PC-9 (cell line): ENCODE measurements at regions not wholly inside any gene's neighbourhood (a gene's known extent, or its start where the extent isn't known, plus 50 kb on each side); places are given as distances from the start of the nearest gene placed in this dataset.

Source experiments
- BruUV-seq: library from RNA; stranded (reverse); fragments of 400-500 nt; replicated peaks from 2 replicates; lab custom pipeline; 2021; lab: Mats Ljungman, UMichigan
- CTCF ChIA-PET: fragments of 300-600 bp; sonication (Branson Sonifier 250); formaldehyde crosslinking; loops from one replicate; lab custom pipeline; 2022; ENCODE audit warnings: antibody characterized with exemption; lab: Charles Lee
- POLR2A ChIA-PET: fragments of 300-600 bp; sonication (Branson Sonifier 250); formaldehyde crosslinking; loops from one replicate; lab custom pipeline; 2022; ENCODE audit warnings: antibody characterized with exemption; ENCODE audit not compliant: unreplicated experiment; lab: Charles Lee
- DNase-seq, 2 experiments: peaks; one replicate each; pipeline versions ENCODE4 v3.0.0 to v3.0.0-alpha.2; 2015 to 2022; ENCODE audit warnings: mixed read lengths in 1 of 2
- H2AFZ ChIP-seq: fragments of 200-600 bp; sonication (generic); 2 replicates; pipeline ENCODE4 v1.8.1; 2017; ENCODE audit warnings: antibody characterized with exemption
- H3F3A ChIP-seq: fragments of 200-600 bp; sonication (generic); 2 replicates; pipeline ENCODE4 v1.8.1; 2017; ENCODE audit warnings: antibody characterized with exemption, mild to moderate bottlenecking, low read depth; ENCODE audit not compliant: insufficient read depth
- H3K27ac ChIP-seq: fragments of 200-600 bp; sonication (generic); 2 replicates; pipeline ENCODE4 v1.6.1; 2016; ENCODE audit warnings: mixed run types
- H3K27me3 ChIP-seq: fragments of 200-600 bp; sonication (generic); 2 replicates; pipeline ENCODE4 v1.6.1; 2016; ENCODE audit warnings: low read depth, mixed run types; ENCODE audit not compliant: insufficient read depth
- H3K36me3 ChIP-seq: fragments of 200-600 bp; sonication (generic); 2 replicates; pipeline ENCODE4 v1.6.1; 2016; ENCODE audit warnings: low read depth, mixed run types
- H3K4me1 ChIP-seq: fragments of 200-600 bp; sonication (generic); replicated peaks from 2 replicates; pipeline ENCODE4 v1.6.1; 2016; ENCODE audit warnings: mixed run types; ENCODE audit not compliant: insufficient read depth
- H3K4me2 ChIP-seq: fragments of 200-600 bp; sonication (generic); 2 replicates; pipeline ENCODE4 v1.6.1; 2017; ENCODE audit warnings: mixed run types
- H3K4me3 ChIP-seq: fragments of 200-600 bp; sonication (generic); 2 replicates; pipeline ENCODE4 v1.6.1; 2016; ENCODE audit warnings: mixed run types
- H3K79me2 ChIP-seq: fragments of 200-600 bp; sonication (generic); 2 replicates; pipeline ENCODE4 v1.6.1; 2017; ENCODE audit warnings: low read depth, mixed run types
- H3K9me2 ChIP-seq: fragments of 200-600 bp; sonication (generic); 2 replicates; pipeline ENCODE4 v1.8.1; 2017; ENCODE audit warnings: mild to moderate bottlenecking; ENCODE audit not compliant: insufficient read depth
- H3K9me3 ChIP-seq: fragments of 200-600 bp; sonication (generic); 2 replicates; pipeline ENCODE4 v1.8.1; 2016; ENCODE audit warnings: low read depth; ENCODE audit not compliant: insufficient read depth
- H4K20me1 ChIP-seq: fragments of 200-600 bp; sonication (generic); 2 replicates; pipeline ENCODE4 v1.8.1; 2017; ENCODE audit not compliant: insufficient read depth
- CTCF ChIP-seq: fragments of 200-600 bp; sonication (generic); conservative IDR thresholded peaks from 2 replicates; pipeline ENCODE4 v1.6.1; 2017; ENCODE audit warnings: mixed run types, antibody characterized with exemption, mild to moderate bottlenecking, moderate library complexity
- EZH2 ChIP-seq: fragments of 200-600 bp; sonication (generic); IDR thresholded peaks from 2 replicates; pipeline ENCODE4 v1.8.0; 2017; ENCODE audit warnings: antibody characterized with exemption, low read depth
- intact Hi-C: fragments of 100-400 bp; cut with micrococcal nuclease; formaldehyde crosslinking; loops from one replicate; pipeline ENCODE4 v1.10.0; 2022; ENCODE audit not compliant: unreplicated experiment

- no peaks in the 10 kb centered on the region for H3K9me2 ChIP-seq
- peaks cover 23% of the 10 kb centered on the region for H3K27me3 ChIP-seq
- H4K20me1 ChIP-seq: no peaks in the 10 kb centered on the region
- no peaks in the 10 kb centered on the region for H3K36me3 ChIP-seq
- H3K4me3 ChIP-seq: no peak overlapping the region
- H3K9me3 ChIP-seq: no peaks in the 10 kb centered on the region
- ChIA-PET CTCF (no interaction called here), POLR2A (no interaction called here)
- H3K4me1 ChIP-seq: no peaks in the 10 kb centered on the region
- no peak overlapping the region for H3K4me2 ChIP-seq
- TF ChIP-seq EZH2 (no peak), CTCF (no peak)
- BruUV-seq: no TSS peak
- no peaks in the 10 kb centered on the region for H3F3A ChIP-seq
- H2AFZ ChIP-seq: no peak overlapping the region
- no peak overlapping the region for H3K27ac ChIP-seq
- no peak for DNase-seq
- H3K79me2 ChIP-seq: no peaks in the 10 kb centered on the region
- intact Hi-C loops: no loop called here
Observed at GRCh38 chr14:96705422-96706092, 91.6 kb upstream of the VRK1 start.

DNA sequence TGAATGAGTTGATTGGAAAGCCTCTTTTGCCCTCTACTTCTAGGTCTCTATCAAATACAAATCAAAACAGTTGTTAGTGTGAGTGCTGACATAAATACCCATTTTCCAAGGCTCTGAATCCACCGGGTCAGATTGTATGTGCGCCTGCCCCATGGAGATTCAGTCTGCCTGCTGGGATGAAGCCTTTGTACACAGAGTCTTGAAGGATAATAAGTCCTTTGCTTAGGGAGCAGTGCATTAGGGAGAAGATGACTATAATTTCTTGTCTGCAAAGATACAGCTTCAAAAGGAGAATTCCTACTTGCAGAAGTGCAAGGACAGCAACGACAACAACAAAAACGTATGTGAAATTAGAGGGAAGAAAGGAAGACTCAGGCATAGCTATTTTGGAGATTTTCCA is 90.3 kb upstream of the VRK1 start:
- Histone ChIP-seq H4K20me1 (no peaks in the 10 kb centered on the region), H3K79me2 (no peaks in the 10 kb centered on the region), H3K27ac (no peak overlapping the region), H2AFZ (no peak overlapping the region), H3K4me3 (no peak overlapping the region), H3K27me3 (peaks cover 23% of the 10 kb centered on the region), H3F3A (no peaks in the 10 kb centered on the region), H3K9me3 (no peaks in the 10 kb centered on the region), H3K4me2 (no peak overlapping the region), H3K36me3 (no peaks in the 10 kb centered on the region), H3K9me2 (no peaks in the 10 kb centered on the region), H3K4me1 (no peaks in the 10 kb centered on the region)
- CTCF ChIA-PET: no interaction called here
- POLR2A ChIA-PET: no interaction called here
- no peak for TF ChIP-seq EZH2
- no peak for TF ChIP-seq CTCF
- no TSS peak for BruUV-seq
- no peak for DNase-seq
- intact Hi-C loops: no loop called here

GRCh38 chr14:96710060-96710666 is 87.0 kb upstream of the VRK1 start:
- CTCF ChIA-PET: no interaction called here
- Histone ChIP-seq H3K4me1 (no peaks in the 10 kb centered on the region), H3F3A (no peaks in the 10 kb centered on the region), H3K79me2 (no peaks in the 10 kb centered on the region), H4K20me1 (no peaks in the 10 kb centered on the region), H3K9me2 (no peaks in the 10 kb centered on the region), H3K9me3 (no peaks in the 10 kb centered on the region), H3K27ac (no peak overlapping the region), H3K27me3 (peaks cover 38% of the 10 kb centered on the region), H3K36me3 (no peaks in the 10 kb centered on the region), H2AFZ (no peak overlapping the region), H3K4me2 (no peak overlapping the region), H3K4me3 (no peak overlapping the region)
- DNase-seq: no peak
- intact Hi-C loops: no loop called here
- POLR2A ChIA-PET: no interaction called here
- no TSS peak for BruUV-seq
- TF ChIP-seq EZH2 (no peak), CTCF (no peak)
